ENCODE measurements at regions not wholly inside any gene's neighbourhood (a gene's known extent, or its start where the extent isn't known, plus 50 kb on each side); places are given as distances from the start of the nearest gene placed in this dataset.

DNA sequence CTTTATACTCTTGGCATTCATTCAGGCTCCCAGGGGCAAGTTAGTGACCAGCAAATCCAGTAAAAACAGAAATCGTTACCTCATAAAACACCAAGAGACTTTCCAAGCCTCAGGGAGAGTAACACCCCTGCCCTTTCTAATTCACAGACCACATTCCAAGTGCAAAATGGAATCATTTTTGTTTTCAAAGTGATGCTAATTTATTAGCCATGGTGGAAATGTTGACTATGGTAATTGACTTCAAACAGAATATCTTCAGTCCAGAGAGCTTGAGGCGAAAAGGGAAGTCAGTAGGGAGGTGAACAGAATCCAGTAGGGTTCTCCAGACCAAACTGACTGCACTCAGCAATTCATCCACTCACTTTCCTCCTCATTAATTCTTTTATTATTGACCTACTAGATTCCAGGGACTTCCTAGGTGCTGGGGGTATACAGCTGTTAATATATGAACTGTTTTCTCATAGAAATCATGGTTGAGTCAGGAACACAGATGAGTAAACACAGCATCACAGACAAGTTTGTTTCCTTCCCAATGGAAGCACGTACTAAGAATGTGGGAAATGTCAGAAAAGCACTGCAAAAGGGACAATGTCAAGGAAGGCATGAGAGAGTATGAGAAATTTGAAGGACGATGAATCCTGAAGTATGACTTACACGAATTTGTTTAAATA is 388.5 kb upstream of the C1orf87 start:
- ATAC-seq (no peak), DNase-seq (no peak)
- Histone ChIP-seq H3K36me3 (ENCODE audit: insufficient read depth in 1 of 2, low read depth in 1 of 2) (no peaks in the 10 kb centered on the region), H3K4me1 (no peaks in the 10 kb centered on the region), H3K27me3 (ENCODE audit: insufficient read depth in 3 of 3, low read length in 2 of 3) (no peaks in the 10 kb centered on the region), H3K9me3 (no peaks in the 10 kb centered on the region), H3K4me3 (no peak overlapping the region), H3K27ac (no peak overlapping the region)
- TF ChIP-seq, protein P1, sequence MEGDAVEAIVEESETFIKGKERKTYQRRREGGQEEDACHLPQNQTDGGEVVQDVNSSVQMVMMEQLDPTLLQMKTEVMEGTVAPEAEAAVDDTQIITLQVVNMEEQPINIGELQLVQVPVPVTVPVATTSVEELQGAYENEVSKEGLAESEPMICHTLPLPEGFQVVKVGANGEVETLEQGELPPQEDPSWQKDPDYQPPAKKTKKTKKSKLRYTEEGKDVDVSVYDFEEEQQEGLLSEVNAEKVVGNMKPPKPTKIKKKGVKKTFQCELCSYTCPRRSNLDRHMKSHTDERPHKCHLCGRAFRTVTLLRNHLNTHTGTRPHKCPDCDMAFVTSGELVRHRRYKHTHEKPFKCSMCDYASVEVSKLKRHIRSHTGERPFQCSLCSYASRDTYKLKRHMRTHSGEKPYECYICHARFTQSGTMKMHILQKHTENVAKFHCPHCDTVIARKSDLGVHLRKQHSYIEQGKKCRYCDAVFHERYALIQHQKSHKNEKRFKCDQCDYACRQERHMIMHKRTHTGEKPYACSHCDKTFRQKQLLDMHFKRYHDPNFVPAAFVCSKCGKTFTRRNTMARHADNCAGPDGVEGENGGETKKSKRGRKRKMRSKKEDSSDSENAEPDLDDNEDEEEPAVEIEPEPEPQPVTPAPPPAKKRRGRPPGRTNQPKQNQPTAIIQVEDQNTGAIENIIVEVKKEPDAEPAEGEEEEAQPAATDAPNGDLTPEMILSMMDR (IDR thresholded peaks at IDR 0.05), result no peak
- WGBS, 3 donors, result 64 to 74% (median 71%) methylated on average over 5 of the region's 5 CpGs
- intact Hi-C loops (cut with DNase I), result no loop called here

DNA sequence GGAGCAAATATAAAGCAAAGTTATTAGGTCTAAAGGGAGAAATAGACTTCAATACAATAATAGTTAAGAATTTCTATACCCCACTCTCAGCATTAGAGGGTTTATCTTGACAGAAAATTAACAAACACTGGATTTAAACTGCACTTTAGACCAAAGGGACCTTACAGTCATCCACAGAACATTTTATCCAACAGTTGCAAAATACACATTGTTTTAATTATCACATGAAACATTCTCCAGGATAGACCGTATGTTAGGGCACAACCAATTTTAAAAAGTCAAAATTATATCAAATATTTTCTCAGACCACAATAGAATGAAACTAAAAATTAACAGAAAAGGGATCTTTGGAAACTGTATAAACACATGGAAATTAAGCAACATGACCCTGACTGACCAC is 384.5 kb upstream of the C1orf87 start:
- no peak overlapping the region for H3K27ac ChIP-seq
- H3K4me1 ChIP-seq, result no peaks in the 10 kb centered on the region
- H3K4me3 ChIP-seq, result no peak overlapping the region
- ATAC-seq (no peak), DNase-seq (no peak)
- TF ChIP-seq, protein P1 (IDR thresholded peaks at IDR 0.05), result no peak
- 76 to 79% (median 76%) methylated on average over 1 of the region's 1 CpG for WGBS, 3 donors
- no peaks in the 10 kb centered on the region for H3K9me3 ChIP-seq
- H3K27me3 ChIP-seq (ENCODE audit: insufficient read depth in 3 of 3, low read length in 2 of 3), result no peaks in the 10 kb centered on the region
- H3K36me3 ChIP-seq (ENCODE audit: insufficient read depth in 1 of 2, low read depth in 1 of 2), result no peaks in the 10 kb centered on the region
- intact Hi-C loops (cut with DNase I), result no loop called here

DNA sequence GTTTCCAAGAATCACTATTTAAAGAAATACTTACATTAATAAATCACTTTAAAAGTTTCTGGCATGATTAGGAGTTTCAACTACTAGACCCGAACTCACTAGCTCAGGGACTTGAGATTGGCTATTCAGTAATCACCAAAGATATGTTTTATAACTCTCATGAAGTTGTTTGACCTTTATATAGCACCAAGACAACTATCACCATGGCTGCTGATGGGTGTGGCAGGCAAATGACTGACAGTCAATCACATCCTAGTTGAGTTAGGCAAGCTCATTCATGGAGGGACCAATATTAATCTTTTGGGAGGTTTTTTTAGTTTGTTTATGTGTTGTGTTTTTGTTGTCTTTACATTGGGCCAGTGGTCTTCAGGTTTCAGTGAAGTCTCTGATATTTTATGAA is 376.3 kb upstream of the C1orf87 start:
- intact Hi-C loops (cut with DNase I), result no loop called here
- Histone ChIP-seq H3K4me3 (no peak overlapping the region), H3K4me1 (no peaks in the 10 kb centered on the region), H3K9me3 (peaks cover 8% of the 10 kb centered on the region), H3K27me3 (ENCODE audit: insufficient read depth in 3 of 3, low read length in 2 of 3) (no peaks in the 10 kb centered on the region), H3K36me3 (ENCODE audit: insufficient read depth in 1 of 2, low read depth in 1 of 2) (no peaks in the 10 kb centered on the region), H3K27ac (no peak overlapping the region)
- ATAC-seq, result no peak
- TF ChIP-seq, protein P1 (IDR thresholded peaks at IDR 0.05), result no peak
- WGBS, 3 donors, result 76 to 81% (median 80%) methylated on average over 1 of the region's 1 CpG
- DNase-seq, result no peak

DNA sequence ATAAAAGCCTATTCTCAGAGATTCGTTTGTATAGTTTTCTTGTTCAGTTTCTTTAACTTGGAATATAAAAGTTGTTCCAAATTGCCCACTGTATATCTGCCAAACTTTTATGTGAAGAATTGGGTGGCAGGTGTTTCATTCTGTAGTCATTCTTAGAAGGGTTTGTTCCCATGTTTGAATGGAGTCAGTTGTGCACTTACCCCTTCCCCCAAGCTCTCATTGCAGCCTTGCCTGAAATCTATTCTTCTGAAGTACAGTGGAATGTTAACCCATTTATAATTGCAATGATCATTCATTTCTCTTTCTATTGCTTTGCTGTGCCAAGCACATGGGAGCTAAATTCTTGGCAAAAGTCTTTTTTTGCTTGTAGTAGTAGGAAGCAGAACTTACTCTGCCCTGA is 375.3 kb upstream of the C1orf87 start:
- no peak for DNase-seq
- no peaks in the 10 kb centered on the region for H3K4me1 ChIP-seq
- TF ChIP-seq, protein P1 (IDR thresholded peaks at IDR 0.05), result no peak
- no peaks in the 10 kb centered on the region for H3K36me3 ChIP-seq (ENCODE audit: insufficient read depth in 1 of 2, low read depth in 1 of 2)
- 16 to 34% (median 24%) methylated on average over 1 of the region's 1 CpG for WGBS, 3 donors
- H3K27ac ChIP-seq, result no peak overlapping the region
- no peaks in the 10 kb centered on the region for H3K27me3 ChIP-seq (ENCODE audit: insufficient read depth in 3 of 3, low read length in 2 of 3)
- H3K4me3 ChIP-seq, result no peak overlapping the region
- H3K9me3 ChIP-seq, result peaks cover 8% of the 10 kb centered on the region
- no peak for ATAC-seq
- intact Hi-C loops (cut with DNase I), result no loop called here

DNA sequence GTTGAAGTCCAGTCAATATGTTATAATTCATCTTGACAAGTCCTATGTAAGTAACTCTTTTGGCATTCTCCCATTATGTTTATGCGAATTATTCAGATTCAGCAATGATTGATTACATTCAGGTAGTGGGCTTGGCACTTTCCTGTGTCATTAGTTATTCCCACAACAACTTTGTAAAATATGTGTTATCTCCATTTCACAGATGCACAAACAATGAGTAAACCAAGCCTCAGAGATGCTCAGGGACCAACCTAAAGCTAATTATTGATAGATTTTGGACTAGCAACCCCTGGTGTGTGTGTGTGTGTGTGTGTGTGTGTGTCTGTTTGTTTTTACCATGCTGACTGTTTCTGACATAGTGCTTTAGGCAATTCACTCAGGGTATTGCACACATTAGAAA is 371.1 kb upstream of the C1orf87 start:
- Histone ChIP-seq H3K27ac (no peak overlapping the region), H3K36me3 (ENCODE audit: insufficient read depth in 1 of 2, low read depth in 1 of 2) (no peaks in the 10 kb centered on the region), H3K4me1 (no peaks in the 10 kb centered on the region), H3K4me3 (no peak overlapping the region), H3K9me3 (peaks cover 8% of the 10 kb centered on the region), H3K27me3 (ENCODE audit: insufficient read depth in 3 of 3, low read length in 2 of 3) (no peaks in the 10 kb centered on the region)
- no peak for ATAC-seq
- 89 to 95% (median 92%) methylated on average over 1 of the region's 1 CpG for WGBS, 3 donors
- no peak for DNase-seq
- intact Hi-C loops (cut with DNase I), result no loop called here
- TF ChIP-seq, protein P1 (IDR thresholded peaks at IDR 0.05), result no peak

Data from psoas muscle (tissue), 7 donors.